Skeletal muscle tissue (tissue), 3 donors: ENCODE measurements at regions not wholly inside any gene's neighbourhood (a gene's known extent, or its start where the extent isn't known, plus 50 kb on each side); places are given as distances from the start of the nearest gene placed in this dataset.

Source experiments
- H3K27ac ChIP-seq: one replicate; pipeline ENCODE4 v1.7.0; 2013; ENCODE audit warnings: mild to moderate bottlenecking, low read depth, low read length, inconsistent platforms
- H3K27me3 ChIP-seq, 3 donors: one replicate each; pipeline ENCODE4 v1.7.0; 2013; ENCODE audit warnings: low read length in 3 of 3; ENCODE audit not compliant: control insufficient read depth in 3 of 3, insufficient read depth in 3 of 3
- H3K36me3 ChIP-seq, 3 donors: one replicate each; pipeline ENCODE4 v1.7.0; 2013; ENCODE audit warnings: low read length in 3 of 3; ENCODE audit not compliant: control insufficient read depth in 3 of 3, insufficient read depth in 3 of 3
- H3K4me1 ChIP-seq, 3 donors: one replicate each; pipeline ENCODE4 v1.7.0; 2013; ENCODE audit warnings: low read length in 3 of 3, mild to moderate bottlenecking in 3 of 3; ENCODE audit not compliant: control insufficient read depth in 3 of 3, insufficient read depth in 3 of 3
- H3K4me3 ChIP-seq, 3 donors: one replicate each; pipeline ENCODE4 v1.7.0; 2013; ENCODE audit warnings: low read length in 3 of 3
- H3K9ac ChIP-seq, 3 donors: one replicate each; pipeline ENCODE4 v1.7.0; 2013; ENCODE audit warnings: low read length in 3 of 3, mild to moderate bottlenecking in 3 of 3, moderate library complexity in 2 of 3, low read depth in 1 of 3
- H3K9me3 ChIP-seq, 3 donors: one replicate each; pipeline ENCODE4 v1.7.0; 2013; ENCODE audit warnings: low read length in 3 of 3; ENCODE audit not compliant: control insufficient read depth in 3 of 3
- donor health status: Osteomylitis.

GRCh38 chr7:68442931-68443631 is 1155.2 kb upstream of the AUTS2 start:
- Histone ChIP-seq H3K9ac (no peak overlapping the region), H3K4me3 (no peak overlapping the region), H3K27ac (no peak overlapping the region), H3K4me1 (no peaks in the 10 kb centered on the region), H3K27me3 (no peaks in the 10 kb centered on the region), H3K36me3 (no peaks in the 10 kb centered on the region), H3K9me3 (no peaks in the 10 kb centered on the region)

- H3K36me3 ChIP-seq = no peaks in the 10 kb centered on the region
- H3K27me3 ChIP-seq = no peaks in the 10 kb centered on the region
- no peaks in the 10 kb centered on the region for H3K9me3 ChIP-seq
- H3K27ac ChIP-seq = no peak overlapping the region
- H3K4me1 ChIP-seq = no peaks in the 10 kb centered on the region
- H3K4me3 ChIP-seq = no peak overlapping the region
- no peak overlapping the region for H3K9ac ChIP-seq
Measured at GRCh38 chr7:68444042-68444441, 1154.2 kb upstream of the AUTS2 start.

GRCh38 chr7:68444956-68445355 is 1153.3 kb upstream of the AUTS2 start:
- H3K9me3 ChIP-seq = no peaks in the 10 kb centered on the region
- no peaks in the 10 kb centered on the region for H3K27me3 ChIP-seq
- H3K27ac ChIP-seq = no peak overlapping the region
- H3K4me1 ChIP-seq = no peaks in the 10 kb centered on the region
- H3K4me3 ChIP-seq = no peak overlapping the region
- no peak overlapping the region for H3K9ac ChIP-seq
- H3K36me3 ChIP-seq = no peaks in the 10 kb centered on the region

GRCh38 chr7:68446183-68446582 is 1152.1 kb upstream of the AUTS2 start:
- no peak overlapping the region for H3K9ac ChIP-seq
- no peaks in the 10 kb centered on the region for H3K36me3 ChIP-seq
- H3K4me3 ChIP-seq = no peak overlapping the region
- H3K27ac ChIP-seq = no peak overlapping the region
- H3K27me3 ChIP-seq = no peaks in the 10 kb centered on the region
- H3K9me3 ChIP-seq = no peaks in the 10 kb centered on the region
- H3K4me1 ChIP-seq = no peaks in the 10 kb centered on the region

- no peaks in the 10 kb centered on the region for H3K36me3 ChIP-seq
Measured at GRCh38 chr7:68449099-68449498, 1149.2 kb upstream of the AUTS2 start.

GRCh38 chr7:68449816-68450215 is 1148.5 kb upstream of the AUTS2 start:
- Histone ChIP-seq H3K9ac (no peak overlapping the region), H3K4me1 (no peaks in the 10 kb centered on the region), H3K36me3 (no peaks in the 10 kb centered on the region), H3K27ac (no peak overlapping the region), H3K4me3 (no peak overlapping the region), H3K9me3 (no peaks in the 10 kb centered on the region), H3K27me3 (no peaks in the 10 kb centered on the region)

More at GRCh38 chr7:68449099-68449498, 1149.2 kb upstream of the AUTS2 start:
- Histone ChIP-seq H3K27ac (no peak overlapping the region), H3K9ac (no peak overlapping the region), H3K9me3 (no peaks in the 10 kb centered on the region), H3K27me3 (no peaks in the 10 kb centered on the region), H3K4me3 (no peak overlapping the region), H3K4me1 (no peaks in the 10 kb centered on the region)

GRCh38 chr7:68454931-68455330 is 1143.3 kb upstream of the AUTS2 start:
- no peak overlapping the region for H3K4me3 ChIP-seq
- no peaks in the 10 kb centered on the region for H3K4me1 ChIP-seq
- no peaks in the 10 kb centered on the region for H3K9me3 ChIP-seq
- H3K9ac ChIP-seq = no peak overlapping the region
- no peaks in the 10 kb centered on the region for H3K36me3 ChIP-seq
- H3K27me3 ChIP-seq = peaks cover 0 to 2% (median 0%) of the 10 kb centered on the region in 3 donors
- H3K27ac ChIP-seq = no peak overlapping the region

- Histone ChIP-seq H3K4me3 (no peak overlapping the region), H3K9ac (no peak overlapping the region), H3K36me3 (no peaks in the 10 kb centered on the region), H3K4me1 (no peaks in the 10 kb centered on the region), H3K27ac (no peak overlapping the region), H3K9me3 (no peaks in the 10 kb centered on the region), H3K27me3 (peaks cover 0 to 2% (median 0%) of the 10 kb centered on the region in 3 donors)
Measured at GRCh38 chr7:68456469-68456868, 1141.8 kb upstream of the AUTS2 start.

- Histone ChIP-seq H3K4me1 (no peaks in the 10 kb centered on the region), H3K9ac (no peak overlapping the region), H3K27ac (no peak overlapping the region), H3K9me3 (no peaks in the 10 kb centered on the region), H3K4me3 (no peak overlapping the region), H3K36me3 (no peaks in the 10 kb centered on the region), H3K27me3 (peaks cover 0 to 2% (median 0%) of the 10 kb centered on the region in 3 donors)
Measured at GRCh38 chr7:68457481-68457880, 1140.8 kb upstream of the AUTS2 start.

GRCh38 chr7:68458010-68458908 is 1140.0 kb upstream of the AUTS2 start:
- H3K4me1 ChIP-seq = no peaks in the 10 kb centered on the region
- no peak overlapping the region for H3K9ac ChIP-seq
- H3K4me3 ChIP-seq = no peak overlapping the region
- no peaks in the 10 kb centered on the region for H3K9me3 ChIP-seq
- H3K36me3 ChIP-seq = no peaks in the 10 kb centered on the region
- no peak overlapping the region for H3K27ac ChIP-seq
- H3K27me3 ChIP-seq = peaks cover 0 to 2% (median 0%) of the 10 kb centered on the region in 3 donors
